Cerebellar cortex (tissue), 1 donor: ENCODE measurements at regions not wholly inside any gene's neighbourhood (a gene's known extent, or its start where the extent isn't known, plus 50 kb on each side); places are given as distances from the start of the nearest gene placed in this dataset.

Experiments used
- DNase-seq: peaks from one replicate; pipeline ENCODE4 v3.0.0-alpha.2; 2015; ENCODE audit warnings: low spot score

DNA sequence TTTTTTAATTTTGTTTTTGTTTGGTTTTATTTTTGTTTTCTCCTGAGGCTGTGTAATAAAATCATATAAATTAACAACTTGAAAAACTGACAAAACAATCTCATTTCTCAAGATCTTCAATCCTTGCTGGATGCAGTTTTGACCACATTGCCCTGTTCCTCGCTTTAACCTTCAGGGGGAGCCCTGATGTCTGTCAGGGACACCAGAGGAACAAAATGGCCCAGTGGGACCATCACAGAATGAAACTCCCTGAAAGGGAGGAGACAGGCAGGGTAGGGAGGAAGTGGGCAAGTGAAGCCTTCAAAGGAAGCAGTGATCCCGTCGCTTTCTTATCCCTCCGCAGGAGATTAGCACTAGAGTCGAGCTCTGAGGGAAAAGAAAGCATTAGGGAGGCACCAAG, 274.9 kb upstream of the LDB2 start:
- no peak for DNase-seq

DNA sequence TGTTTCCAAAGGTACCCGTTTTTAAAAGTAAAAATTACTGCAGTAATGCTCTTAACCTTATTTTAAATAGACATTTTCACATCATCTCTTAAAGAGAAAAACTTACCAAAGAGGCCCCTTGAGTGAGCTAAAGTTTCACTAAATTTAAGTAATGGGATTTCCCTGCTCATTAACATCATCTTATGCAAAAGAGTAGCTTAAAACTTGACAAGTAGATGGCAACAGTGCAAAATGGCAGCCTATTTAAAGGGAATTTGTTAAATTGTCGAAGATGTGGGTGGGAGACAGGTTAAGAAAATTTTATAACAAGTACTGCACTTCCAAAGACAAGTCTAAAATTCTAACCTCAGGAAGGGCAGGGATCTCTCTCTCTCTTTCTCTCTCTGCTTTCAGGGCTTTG, 271.7 kb upstream of the LDB2 start:
- DNase-seq = no peak

DNA sequence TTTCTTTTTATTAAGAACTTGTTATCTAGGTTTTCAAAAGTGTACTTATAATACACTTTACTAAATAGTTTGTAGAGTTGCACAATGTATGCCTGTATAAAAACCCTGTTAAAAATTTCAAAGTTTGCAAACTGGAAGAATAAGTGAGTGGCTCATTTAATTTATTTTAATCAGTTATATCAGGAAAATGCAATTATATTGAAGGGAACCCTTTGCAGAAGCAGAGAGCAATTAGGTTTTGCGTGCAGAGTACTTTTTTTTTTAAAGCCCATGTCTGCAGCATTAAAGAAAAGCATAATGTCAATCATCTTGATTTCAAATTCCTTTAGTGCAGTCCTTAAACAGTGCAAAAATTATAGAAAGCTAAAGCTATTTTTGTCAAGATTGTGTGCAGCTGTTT, 271.3 kb upstream of the LDB2 start:
- DNase-seq = no peak

DNA sequence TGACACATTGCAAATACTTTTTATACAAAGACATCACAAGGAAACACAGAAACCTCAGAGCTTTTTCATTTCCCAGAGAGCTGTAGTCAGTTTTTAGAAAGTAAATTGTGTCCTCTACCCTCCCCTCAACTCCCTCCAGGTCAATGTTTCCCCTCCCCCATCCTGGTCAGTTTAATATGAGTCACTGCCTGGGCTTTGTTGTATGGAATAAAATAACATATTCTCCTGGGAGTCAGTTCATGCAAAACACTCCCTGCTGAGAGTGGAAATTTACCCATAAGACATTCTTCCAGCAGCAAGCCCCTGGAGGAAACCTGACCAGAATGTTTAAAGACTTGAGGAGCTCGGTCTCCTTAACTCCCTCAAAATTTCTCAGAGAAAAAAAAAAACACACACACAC, 270.1 kb upstream of the LDB2 start:
- no peak for DNase-seq

DNA sequence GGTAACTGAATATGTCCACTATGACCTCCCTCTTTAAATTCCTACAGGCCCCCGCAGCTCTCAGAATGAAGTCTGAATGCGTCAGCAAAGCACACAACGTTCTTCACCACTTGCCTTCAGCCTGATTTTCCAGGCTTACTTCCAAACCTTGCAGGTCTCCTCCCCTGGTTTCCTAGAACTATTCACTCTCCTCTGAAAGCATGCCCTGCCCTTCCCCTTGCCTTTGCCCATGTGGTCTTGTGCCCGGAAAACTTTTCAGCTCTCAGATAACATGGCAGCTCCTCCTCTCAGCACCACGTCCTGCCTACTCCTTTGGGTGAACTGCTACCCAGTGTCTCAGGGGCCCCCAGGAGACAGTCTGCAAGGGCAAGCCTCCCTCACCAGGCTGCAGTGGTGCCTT, 268.5 kb upstream of the LDB2 start:
- no peak for DNase-seq

DNA sequence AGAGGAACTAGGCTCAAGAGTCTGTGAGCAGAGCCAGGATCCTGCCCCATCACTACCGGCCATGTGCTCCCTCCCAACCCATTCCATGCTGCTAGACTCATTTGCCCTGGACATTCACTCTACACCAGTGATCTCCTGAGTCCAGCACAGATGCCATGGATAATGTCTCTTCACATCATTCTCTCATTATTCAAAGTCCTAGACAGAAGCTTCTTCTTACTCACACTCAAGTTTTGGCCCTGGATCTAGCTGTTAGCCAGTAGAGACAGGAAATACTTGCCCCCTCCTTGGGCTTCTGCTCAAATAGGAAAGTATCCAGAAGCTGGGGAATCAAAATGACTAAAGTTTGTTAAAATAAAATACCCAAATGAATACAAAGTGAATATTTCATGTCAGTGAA, 266.8 kb upstream of the LDB2 start:
- no peak for DNase-seq

DNA sequence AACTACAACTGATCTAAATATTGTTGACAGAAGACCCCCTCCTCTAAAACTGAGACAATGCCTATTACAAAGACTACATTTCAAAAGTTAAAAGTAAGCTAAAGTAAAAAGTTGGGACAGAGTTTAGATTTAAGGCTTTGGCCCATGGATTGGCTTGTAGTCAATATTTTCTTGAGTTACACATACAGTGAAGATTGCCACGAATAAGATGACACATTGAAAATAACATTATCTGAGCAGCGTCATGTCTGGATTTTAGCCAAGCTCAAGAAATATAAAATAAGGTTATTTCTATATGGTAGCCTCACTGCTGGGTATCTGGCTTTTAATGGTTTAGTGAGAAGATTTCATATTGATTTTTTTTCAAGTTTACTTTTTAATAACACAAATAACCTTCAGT, 266.2 kb upstream of the LDB2 start:
- no peak for DNase-seq

DNA sequence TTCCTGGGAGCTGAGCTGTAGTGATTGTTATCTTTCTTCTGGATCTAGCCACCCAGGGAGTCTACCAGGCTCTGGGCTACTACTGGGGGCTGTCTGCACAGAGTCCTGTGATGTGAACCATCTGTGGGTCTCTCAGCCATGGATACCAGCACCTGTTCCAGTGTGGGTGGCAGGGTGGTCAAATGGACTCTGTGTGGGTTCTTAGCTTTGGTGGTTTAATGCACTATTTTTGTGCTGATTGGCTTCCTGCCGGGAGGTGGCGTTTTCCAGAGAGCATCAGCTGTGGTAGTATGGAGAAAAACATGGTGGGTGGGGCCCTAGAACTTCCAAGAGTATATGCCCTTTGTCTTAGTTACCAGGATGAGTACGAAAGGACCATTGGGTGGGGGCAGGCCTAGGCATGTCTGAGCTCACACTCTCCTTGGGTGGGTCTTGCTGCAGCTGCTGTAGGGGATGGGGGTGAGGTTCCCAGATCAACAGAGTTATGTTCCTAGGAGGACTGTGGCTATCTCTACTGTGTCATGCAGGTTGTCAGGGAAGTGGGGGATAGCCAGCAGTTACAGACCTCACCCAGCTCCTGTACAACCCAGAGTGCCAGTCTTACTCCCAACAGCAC, 264.8 kb upstream of the LDB2 start:
- no peak for DNase-seq

DNA sequence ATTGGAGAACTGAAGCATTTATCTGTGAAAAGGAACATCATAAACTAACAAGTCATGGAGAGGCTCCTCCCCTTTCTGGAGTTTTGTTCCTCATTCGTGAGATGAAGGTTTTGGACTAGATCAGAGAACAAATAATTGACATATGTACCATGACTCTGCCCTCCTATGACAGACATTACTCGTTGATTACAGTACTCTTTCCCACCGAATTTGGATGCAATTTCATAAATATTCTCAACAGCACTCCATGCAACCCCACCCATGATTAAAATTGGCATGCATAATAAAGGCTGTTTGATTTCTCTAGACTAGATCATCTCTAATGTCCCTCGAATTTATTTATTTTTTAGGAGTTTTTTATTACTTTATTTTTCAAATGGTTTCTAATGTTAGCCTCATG, 258.9 kb upstream of the LDB2 start:
- DNase-seq = no peak

DNA sequence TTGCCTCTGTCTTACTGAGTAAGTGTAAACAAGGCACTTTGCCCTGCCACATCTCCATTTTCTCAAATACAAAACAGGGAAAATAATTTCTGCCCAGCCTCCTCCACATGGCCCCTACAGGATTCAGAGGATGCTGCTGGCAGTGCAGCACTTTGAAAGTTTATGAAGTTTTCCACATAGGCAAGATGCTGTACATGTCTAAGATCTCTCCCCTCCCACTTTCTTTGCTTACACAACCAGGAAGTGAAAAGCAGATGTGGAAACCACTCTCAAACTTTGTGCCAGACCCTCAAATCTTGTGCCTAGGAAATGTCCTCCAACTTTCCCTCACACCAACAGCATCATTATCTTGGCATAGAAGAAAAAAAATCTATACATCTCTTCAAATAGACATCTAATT, 257.0 kb upstream of the LDB2 start:
- no peak for DNase-seq

DNA sequence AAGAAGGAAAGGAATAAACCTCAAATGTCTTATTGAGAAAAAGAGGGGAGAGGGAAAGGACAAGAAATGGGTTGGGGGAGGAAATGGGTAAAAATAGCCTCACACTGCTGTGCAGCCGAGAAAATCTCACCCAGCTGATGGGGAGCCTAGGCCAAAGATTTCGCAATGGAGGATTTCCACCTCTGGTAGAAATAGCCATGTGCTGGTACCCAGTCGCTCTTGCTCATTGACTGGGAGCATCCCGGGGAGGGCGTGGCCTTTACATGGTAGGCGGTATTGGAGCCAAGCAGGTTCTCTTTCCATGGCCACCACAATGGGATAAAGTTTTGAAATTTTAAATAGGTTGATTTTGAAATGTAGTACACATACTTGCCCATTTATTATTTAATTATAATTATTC, 255.1 kb upstream of the LDB2 start:
- DNase-seq = no peak

DNA sequence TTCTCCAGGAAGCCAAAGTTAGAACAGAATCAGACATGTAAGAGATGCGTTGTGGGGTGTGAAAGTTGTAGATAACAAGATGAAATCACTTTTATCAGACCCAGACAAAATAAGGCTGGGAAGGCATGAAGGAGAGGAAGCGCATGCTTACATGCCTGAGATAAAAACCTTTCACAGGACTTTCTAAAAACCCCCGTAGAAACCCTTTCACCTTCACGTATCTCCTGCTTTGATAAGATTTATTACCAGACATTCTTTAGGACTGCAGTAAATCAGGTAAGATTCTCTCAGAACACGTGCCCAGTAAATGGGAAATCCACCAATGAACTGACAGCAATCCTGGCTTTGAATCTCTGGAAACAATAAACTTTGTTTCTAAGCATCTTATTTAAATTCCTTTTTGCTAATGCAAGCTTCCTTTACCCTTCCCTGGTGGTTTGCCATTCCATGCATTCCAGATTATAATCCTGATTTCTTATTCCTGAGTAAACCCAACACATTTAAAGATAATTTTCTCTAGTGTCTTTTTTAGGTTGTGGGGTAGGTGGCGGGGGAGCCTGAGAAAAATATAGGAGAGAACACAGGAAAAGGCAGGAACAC, 254.6 kb upstream of the LDB2 start:
- no peak for DNase-seq

DNA sequence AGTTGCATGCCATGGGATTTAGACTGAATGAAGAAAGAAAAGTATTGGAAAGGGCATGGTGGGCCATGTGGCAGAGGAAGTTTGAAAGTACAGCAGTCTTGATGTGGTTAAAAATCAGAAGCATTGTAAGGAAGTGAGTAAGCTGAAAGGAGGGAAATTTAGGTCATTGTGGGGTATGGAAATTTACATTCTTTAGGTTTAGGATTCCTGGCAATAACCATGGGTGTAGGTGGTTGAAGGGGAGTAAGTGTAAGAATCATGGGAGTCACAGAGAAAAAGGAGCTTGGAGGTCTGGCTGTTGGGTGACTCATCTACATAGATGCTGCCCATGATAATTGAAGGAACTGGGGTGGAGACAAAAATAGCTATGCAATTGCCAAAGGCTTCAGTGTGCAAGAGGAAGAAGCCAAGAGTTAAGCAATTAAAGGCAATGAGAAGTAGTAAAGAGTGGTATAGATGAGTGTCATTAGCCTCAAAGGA, 243.8 kb upstream of the LDB2 start:
- DNase-seq = no peak

DNA sequence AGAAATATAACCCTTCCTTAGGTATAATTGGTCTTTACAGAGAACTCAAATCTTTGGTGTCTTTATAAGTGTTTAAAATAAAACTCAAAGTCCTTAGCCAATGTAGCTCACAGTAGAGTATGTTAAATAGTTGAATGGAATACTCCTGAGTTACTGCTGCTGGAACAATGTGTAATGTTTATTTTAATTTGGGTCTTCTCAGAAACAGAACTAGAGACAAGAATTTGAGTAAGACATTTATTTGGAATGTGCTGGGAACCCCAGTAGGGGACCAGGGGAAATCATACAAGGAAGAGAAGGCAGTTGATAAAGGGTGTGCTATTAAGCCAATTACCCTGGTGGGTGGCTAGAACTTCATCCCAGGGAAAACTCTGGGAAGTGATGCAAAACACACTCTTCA, 240.4 kb upstream of the LDB2 start:
- no peak for DNase-seq

DNA sequence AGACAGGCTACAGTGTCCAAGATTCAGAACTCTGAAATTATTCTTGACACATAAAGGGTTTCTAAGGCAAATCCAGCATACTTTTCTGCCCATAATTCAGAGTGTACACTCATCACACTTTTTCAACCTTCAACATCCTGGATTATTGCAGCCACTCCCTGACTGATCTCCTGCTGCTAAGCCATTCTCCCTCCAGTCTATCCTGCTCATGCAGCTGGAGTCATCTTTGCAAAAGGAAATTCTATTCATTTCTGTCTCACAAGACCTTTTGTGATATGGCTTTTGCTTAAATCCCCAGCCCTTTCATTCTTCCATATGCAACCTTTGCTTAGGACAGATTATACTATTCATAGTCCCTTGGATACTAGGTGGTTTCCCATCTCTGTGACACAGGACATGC, 236.1 kb upstream of the LDB2 start:
- no peak for DNase-seq

DNA sequence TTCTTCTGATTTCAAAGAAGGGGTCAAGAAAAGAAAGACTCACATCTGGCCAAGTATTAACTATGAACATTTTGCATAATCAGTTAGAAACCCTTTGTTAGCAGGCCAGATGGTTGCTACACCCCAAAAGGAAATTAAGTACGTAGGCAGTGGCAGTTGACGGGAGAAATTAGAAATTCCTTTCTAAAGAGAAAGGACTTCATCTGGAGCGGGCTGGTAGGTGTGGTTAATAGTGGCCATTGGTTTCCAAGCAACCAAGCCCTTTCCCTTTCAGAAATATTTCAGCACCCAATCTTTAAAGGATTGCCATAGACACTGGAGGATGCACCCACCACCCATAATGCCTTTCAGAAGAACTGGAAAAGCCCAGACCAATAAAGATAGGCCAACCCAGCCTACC, 235.7 kb upstream of the LDB2 start:
- no peak for DNase-seq

DNA sequence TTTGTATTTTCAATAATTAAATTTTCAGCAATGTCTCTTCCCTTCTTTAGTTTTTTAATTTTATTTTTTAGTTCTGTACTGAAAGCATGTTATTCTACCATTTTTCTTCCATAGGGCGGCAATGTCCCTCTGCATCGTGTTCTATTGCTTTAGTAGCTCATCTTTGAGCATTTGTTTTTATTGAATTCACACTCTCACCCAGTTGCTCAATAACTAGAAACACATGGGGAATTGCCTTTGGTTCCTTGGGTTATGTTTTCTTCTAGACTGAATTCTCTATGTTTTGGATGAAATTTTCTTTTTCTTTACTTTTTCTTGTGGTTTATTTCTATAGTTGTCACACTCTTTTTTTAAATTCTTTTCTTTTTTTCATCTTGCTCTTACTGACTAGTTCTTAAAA, 233.8 kb upstream of the LDB2 start:
- DNase-seq = no peak

DNA sequence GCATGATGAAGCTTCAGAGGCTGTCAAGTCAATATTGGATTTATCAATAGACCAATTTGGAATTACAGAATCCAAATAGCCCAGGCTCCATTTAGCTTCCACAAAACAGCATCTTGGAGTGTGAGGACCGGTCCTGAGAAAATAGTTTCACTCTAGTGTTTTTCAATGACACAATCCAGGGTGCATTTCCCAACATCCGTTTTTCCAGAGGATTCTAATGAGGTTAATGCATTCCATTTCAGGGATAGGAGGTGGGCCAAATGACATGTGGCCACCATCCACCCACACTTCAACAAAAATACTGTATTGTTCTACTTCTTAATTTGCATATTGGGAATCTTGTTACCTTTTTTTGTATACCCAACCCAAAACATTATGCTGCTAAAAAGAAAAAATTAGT, 229.8 kb upstream of the LDB2 start:
- DNase-seq = no peak

DNA sequence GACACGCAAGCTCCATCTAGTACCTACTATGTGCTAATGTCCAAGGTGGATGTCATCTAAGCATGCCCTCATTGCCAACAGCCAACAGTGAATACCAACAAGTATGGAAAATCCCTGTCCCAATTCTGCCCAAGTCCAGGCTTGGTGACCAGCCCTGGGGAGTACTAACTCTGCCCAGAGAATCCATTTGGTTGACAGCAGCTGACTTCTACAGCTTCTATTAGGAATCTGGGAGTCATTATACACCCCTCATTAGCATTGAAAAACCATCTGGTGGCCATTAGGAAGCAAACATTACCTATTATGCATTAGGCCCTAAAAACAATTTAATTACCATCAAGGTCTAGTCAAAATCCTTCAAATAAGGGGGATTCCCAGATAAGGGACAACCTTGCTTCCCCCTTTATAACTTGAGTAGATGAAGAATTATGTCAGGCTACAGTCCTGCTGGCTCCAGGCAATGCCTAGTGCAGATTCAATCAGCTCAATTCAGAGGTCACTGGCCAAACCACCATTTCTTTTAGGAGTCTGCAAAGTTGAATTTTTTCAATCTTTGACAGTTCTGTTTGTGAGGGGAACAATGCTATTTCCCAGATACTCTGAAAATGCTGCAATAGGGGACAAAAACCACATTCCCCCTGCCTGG, 228.0 kb upstream of the LDB2 start:
- DNase-seq = no peak

DNA sequence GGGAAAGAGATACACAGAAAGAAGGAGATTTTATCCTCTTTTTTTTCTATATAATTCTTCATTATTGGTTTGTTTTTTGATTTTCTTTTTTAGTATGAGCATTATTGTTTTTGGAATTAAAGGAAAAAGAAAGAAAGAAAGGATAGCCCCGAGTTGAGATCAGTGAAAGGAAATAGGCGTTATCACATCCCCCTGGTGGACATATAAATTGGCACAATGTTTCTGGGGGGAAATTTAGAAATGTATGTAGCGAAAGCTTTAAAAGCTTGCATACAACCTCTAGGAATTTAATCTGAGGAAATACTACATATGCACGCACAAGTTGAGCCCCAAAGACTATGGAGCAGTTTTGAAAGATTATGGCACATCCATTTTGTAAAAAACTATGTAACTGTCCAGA, 226.3 kb upstream of the LDB2 start:
- no peak for DNase-seq

DNA sequence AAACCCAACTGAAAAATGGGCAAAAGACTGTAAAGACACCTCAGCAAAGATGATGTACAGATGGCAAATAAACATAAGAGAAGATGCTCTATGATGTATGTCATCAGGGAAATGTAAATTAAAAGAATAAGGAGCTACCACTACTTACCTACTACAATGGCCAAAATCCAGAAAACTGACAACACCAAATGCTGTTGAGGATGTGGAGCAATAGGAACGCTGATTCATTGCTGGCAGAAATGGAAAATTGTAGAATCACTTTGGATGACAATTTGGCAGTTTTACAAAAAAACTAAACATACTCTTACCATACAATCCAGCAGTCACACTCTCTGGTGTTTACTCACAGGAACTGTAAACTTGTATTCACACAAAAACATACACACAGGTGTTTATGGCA, 222.3 kb upstream of the LDB2 start:
- DNase-seq = no peak

DNA sequence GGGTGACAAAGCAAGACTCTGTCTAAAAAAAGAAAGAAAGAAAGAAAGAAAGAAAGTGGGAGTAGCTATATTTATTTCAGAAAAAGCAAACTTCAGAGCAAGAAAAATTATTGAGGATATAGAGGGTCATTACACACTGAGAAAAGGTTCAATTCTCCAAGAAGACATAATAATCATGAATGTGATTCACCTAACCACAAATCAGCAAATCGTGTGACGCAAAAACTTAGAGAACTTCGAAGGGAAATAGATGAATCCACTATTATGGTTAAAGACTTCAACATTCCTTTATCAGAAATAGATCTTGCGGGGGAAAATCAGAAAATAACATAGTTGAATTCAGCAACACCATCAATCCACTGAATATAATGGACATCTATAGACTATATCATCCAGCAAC, 219.3 kb upstream of the LDB2 start:
- no peak for DNase-seq

DNA sequence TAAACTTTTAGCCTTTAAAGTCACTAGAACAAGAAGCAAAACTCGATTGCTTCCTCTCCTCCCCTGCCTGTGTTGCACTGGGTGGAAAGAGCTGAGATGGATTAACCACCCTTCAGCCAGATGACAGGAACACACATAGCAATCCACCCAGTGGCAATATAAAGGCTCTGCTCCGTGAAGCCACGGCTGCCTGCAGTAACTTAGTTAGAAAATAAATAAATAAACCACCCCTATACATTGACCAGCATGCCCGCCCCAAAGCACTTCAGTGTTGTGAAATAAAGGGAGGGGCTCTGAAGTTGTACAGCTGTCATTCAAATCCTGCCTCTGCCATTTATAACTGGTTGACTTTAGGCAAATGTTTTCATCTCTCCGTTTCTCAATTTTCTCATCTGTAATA, 217.1 kb upstream of the LDB2 start:
- DNase-seq = no peak

DNA sequence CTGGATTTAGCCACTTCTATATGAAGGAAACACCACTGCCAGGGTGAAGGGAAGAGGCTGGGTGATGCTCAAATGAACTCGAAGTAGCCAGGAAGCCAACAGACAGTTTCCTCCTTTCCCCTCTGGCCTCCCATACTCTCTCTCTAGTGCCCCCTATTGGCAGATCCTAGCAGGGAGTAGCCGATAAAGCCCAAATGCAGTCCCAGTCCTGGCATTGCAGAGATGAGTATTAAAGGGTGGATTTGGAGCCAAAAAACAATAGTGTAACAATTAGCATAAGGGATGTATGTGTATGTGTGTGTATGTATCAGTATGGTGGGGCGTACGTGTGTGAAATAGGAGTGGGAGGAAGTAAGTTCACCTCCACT, 213.8 kb upstream of the LDB2 start:
- DNase-seq = no peak
